Endothelial cell of umbilical vein (primary cell): ENCODE measurements at regions not wholly inside any gene's neighbourhood (a gene's known extent, or its start where the extent isn't known, plus 50 kb on each side); places are given as distances from the start of the nearest gene placed in this dataset.

ENCODE experiments used
- EZH2 ChIP-seq: IDR thresholded peaks from 2 replicates; pipeline ENCODE4 v1.6.1; 2012; ENCODE audit warnings: borderline replicate concordance, low read depth, mild to moderate bottlenecking, moderate library complexity, low read length, inconsistent platforms; ENCODE audit not compliant: severe bottlenecking
- MYC ChIP-seq: IDR thresholded peaks from one replicate; pipeline ENCODE4 v1.6.1; 2011; ENCODE audit warnings: mild to moderate bottlenecking, low read depth, low read length
- POLR2A ChIP-seq: IDR thresholded peaks from 2 replicates; pipeline ENCODE4 v1.6.1; 2012; ENCODE audit warnings: low read depth, mild to moderate bottlenecking, control low read depth, low read length
- POLR2AphosphoS5 ChIP-seq: IDR thresholded peaks from 2 replicates; pipeline ENCODE4 v1.6.1; 2012; ENCODE audit warnings: low read depth, mild to moderate bottlenecking, control low read depth, low read length, moderate library complexity; ENCODE audit not compliant: insufficient read depth
- TF ChIP-seq, protein P1 (sequence below), 2 donors: IDR thresholded peaks; 1 replicate in 1 of 2; 2 replicates in 1 of 2; pipeline ENCODE4 v1.5.1; 2011; ENCODE audit warnings: low read length in 2 of 2, mild to moderate bottlenecking in 2 of 2, moderate library complexity in 2 of 2, control low read depth in 1 of 2, inconsistent platforms in 1 of 2, low read depth in 1 of 2; ENCODE audit not compliant: insufficient read depth in 1 of 2; ENCODE audit errors: extremely low read depth in 1 of 2

GRCh38 chrX:9088896-9089295 is 55.0 kb upstream of the FAM9B start:
- TF ChIP-seq, protein P1, sequence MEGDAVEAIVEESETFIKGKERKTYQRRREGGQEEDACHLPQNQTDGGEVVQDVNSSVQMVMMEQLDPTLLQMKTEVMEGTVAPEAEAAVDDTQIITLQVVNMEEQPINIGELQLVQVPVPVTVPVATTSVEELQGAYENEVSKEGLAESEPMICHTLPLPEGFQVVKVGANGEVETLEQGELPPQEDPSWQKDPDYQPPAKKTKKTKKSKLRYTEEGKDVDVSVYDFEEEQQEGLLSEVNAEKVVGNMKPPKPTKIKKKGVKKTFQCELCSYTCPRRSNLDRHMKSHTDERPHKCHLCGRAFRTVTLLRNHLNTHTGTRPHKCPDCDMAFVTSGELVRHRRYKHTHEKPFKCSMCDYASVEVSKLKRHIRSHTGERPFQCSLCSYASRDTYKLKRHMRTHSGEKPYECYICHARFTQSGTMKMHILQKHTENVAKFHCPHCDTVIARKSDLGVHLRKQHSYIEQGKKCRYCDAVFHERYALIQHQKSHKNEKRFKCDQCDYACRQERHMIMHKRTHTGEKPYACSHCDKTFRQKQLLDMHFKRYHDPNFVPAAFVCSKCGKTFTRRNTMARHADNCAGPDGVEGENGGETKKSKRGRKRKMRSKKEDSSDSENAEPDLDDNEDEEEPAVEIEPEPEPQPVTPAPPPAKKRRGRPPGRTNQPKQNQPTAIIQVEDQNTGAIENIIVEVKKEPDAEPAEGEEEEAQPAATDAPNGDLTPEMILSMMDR (IDR thresholded peaks at IDR 0.05; ENCODE audit: extremely low read depth in 1 of 2, insufficient read depth in 1 of 2, low read depth in 1 of 2, low read length in 2 of 2), result no peak
- no peak for TF ChIP-seq POLR2A
- no peak for TF ChIP-seq EZH2
- no peak for TF ChIP-seq POLR2AphosphoS5
- TF ChIP-seq MYC, result no peak
